Lower leg skin (tissue), 4 donors: ENCODE measurements at regions not wholly inside any gene's neighbourhood (a gene's known extent, or its start where the extent isn't known, plus 50 kb on each side); places are given as distances from the start of the nearest gene placed in this dataset.

Experiments
- DNase-seq, 2 donors: peaks; one replicate each; pipeline ENCODE4 v3.0.0-alpha.2; 2019; ENCODE audit warnings: low spot score in 2 of 2
- H3K4me3 ChIP-seq: fragments of 200-600 bp; sonication (generic); 2 replicates; pipeline ENCODE4 v1.5.1; 2017; ENCODE audit warnings: mild to moderate bottlenecking, low read depth; ENCODE audit not compliant: poor library complexity, severe bottlenecking
- CTCF ChIP-seq, 3 donors: fragments of 450-650 bp; IDR thresholded peaks; one replicate each; pipeline ENCODE4 v1.5.1; 2016; ENCODE audit warnings: antibody characterized with exemption in 3 of 3, mild to moderate bottlenecking in 3 of 3, moderate library complexity in 2 of 3
- POLR2A ChIP-seq, 2 donors: fragments of 450-650 bp; IDR thresholded peaks; one replicate each; pipeline ENCODE4 v1.6.1; 2016 to 2017; ENCODE audit warnings: antibody characterized with exemption in 2 of 2, mild to moderate bottlenecking in 1 of 2, moderate library complexity in 1 of 2
- WGBS, 2 donors: methylation state at CpG; one replicate each; pipeline ENCODE4 v1.1.5; 2018; 5-methylcytosine and 5-hydroxymethylcytosine counted together
- intact Hi-C: fragments of 100-400 bp; cut with DNase I; formaldehyde crosslinking; loops from one replicate; pipeline ENCODE4 v1.15.0; 2023; ENCODE audit warnings: low total_unique reads

- no peak for DNase-seq
- WGBS, 2 donors = 70 to 77% methylated on average over 5 of the region's 5 CpGs
- no peak overlapping the region for H3K4me3 ChIP-seq
- intact Hi-C loops = no loop called here
- no peak for TF ChIP-seq CTCF (IDR thresholded peaks at IDR 0.05)
- no peak for TF ChIP-seq POLR2A (IDR thresholded peaks at IDR 0.05)
Observed at GRCh38 chr17:72554508-72554907, 433.7 kb downstream of the SOX9 start.

- WGBS, 2 donors = 49 to 69% methylated on average over 9 of the region's 9 CpGs
- DNase-seq = no peak
- no peak for TF ChIP-seq CTCF (IDR thresholded peaks at IDR 0.05)
- no peak for TF ChIP-seq POLR2A (IDR thresholded peaks at IDR 0.05)
- no peak overlapping the region for H3K4me3 ChIP-seq
- intact Hi-C loops = no loop called here
Observed at GRCh38 chr17:72555052-72555451, 434.2 kb downstream of the SOX9 start.

GRCh38 chr17:72556944-72557826 is 436.4 kb downstream of the SOX9 start:
- TF ChIP-seq CTCF (IDR thresholded peaks at IDR 0.05) = peak in 1 of 3 donors; percentile 11
- TF ChIP-seq POLR2A (IDR thresholded peaks at IDR 0.05) = no peak
- WGBS, 2 donors = 32 to 42% methylated on average over 15 to 24 of the region's 24 CpGs
- H3K4me3 ChIP-seq = no peak overlapping the region
- DNase-seq = peak; percentile 54 to 90
- intact Hi-C loops = no loop called here

GRCh38 chr17:72558971-72559476 is 438.2 kb downstream of the SOX9 start:
- TF ChIP-seq CTCF (IDR thresholded peaks at IDR 0.05) (no peak), POLR2A (IDR thresholded peaks at IDR 0.05) (no peak)
- no peak overlapping the region for H3K4me3 ChIP-seq
- 87 to 92% methylated on average over 10 of the region's 10 CpGs for WGBS, 2 donors
- DNase-seq = no peak
- intact Hi-C loops = no loop called here

GRCh38 chr17:72560303-72561247 is 439.8 kb downstream of the SOX9 start:
- H3K4me3 ChIP-seq = no peak overlapping the region
- no peak for DNase-seq
- intact Hi-C loops = loop anchor here (10.0 kb wide), 2 partner anchors 164 to 594 kb away; no protein-coding TSS in a partner anchor
- 66 to 67% methylated on average over 23 to 24 of the region's 24 CpGs for WGBS, 2 donors
- TF ChIP-seq POLR2A (IDR thresholded peaks at IDR 0.05) = no peak
- TF ChIP-seq CTCF (IDR thresholded peaks at IDR 0.05) = no peak
